LNCAP (cell line): ENCODE measurements at regions not wholly inside any gene's neighbourhood (a gene's known extent, or its start where the extent isn't known, plus 50 kb on each side); places are given as distances from the start of the nearest gene placed in this dataset.

Source experiments
- TF ChIP-seq, protein P1 (sequence below): fragments of 450-650 bp; IDR thresholded peaks from 2 replicates; pipeline ENCODE4 v1.5.1; 2017; ENCODE audit warnings: mild to moderate bottlenecking

DNA sequence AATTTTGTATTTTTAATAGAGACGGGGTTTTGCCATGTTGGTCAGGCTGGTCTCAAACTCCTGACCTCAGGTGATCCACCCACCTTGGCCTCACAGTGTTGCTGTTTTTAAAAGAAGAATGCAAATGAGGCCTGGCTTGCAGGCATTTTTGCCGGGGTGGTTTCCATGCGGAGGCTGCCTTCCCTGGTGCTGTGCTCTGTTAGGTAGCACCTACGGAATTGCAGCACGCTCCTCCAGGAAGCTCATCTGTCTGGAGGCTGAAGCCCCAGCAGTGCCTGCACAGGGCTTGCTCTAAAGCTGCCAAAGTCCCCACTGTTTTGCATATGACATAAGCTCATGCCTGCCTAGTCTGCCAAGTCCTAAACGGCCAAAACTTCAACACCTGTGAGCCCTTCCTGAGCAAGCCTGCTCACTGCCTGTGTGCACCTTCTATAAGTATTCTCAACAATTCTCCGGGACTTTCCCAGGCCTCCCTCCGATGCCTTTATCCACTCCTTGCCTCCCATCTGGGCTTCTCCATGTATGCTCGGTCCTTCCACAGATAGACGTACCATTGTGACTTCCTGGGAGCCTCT is 551.3 kb upstream of the RAB6C start:
- TF ChIP-seq, protein P1, sequence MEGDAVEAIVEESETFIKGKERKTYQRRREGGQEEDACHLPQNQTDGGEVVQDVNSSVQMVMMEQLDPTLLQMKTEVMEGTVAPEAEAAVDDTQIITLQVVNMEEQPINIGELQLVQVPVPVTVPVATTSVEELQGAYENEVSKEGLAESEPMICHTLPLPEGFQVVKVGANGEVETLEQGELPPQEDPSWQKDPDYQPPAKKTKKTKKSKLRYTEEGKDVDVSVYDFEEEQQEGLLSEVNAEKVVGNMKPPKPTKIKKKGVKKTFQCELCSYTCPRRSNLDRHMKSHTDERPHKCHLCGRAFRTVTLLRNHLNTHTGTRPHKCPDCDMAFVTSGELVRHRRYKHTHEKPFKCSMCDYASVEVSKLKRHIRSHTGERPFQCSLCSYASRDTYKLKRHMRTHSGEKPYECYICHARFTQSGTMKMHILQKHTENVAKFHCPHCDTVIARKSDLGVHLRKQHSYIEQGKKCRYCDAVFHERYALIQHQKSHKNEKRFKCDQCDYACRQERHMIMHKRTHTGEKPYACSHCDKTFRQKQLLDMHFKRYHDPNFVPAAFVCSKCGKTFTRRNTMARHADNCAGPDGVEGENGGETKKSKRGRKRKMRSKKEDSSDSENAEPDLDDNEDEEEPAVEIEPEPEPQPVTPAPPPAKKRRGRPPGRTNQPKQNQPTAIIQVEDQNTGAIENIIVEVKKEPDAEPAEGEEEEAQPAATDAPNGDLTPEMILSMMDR: no peak

DNA sequence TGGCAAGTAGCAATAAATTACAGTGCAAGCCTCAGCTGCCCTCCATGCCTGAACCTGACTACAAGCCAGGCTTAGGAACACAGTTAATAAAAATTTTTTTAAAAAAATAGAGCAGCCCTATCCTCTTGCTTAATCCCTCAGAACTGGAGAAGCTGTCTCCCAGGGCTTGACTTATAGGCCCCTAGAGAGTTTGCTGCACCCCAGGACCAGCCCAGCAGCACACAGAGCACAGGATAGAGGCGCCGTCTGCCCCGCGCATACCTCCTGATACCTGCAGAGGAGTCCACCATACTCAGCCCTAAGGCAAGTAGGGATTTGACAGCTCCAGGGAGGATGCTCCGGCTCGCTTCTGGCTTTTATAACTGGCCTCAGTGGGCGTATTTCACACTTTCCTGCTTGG is 548.6 kb upstream of the RAB6C start:
- TF ChIP-seq, protein P1: no peak

DNA sequence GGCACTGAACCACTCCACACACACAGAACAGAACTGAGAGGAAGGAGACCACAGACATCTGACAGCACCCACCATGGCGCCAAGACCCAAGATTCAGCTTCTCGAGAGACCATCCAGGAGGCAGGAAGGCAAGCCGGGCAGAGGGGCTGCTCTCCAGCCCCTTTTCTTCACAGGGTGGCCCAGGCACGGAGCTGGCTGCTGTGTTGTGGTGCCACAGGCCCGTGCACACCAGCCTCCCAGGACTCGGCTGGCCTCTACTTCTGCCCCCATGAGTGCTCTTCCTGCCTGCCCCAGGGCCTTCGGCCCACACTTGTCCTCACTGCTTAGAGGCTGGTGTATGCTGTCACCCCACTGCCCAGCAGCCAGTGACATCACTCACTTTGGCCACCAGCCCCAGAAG is 547.6 kb upstream of the RAB6C start:
- TF ChIP-seq, protein P1: no peak

GRCh38 chr2:129436809-129437208 is 542.7 kb upstream of the RAB6C start:
- TF ChIP-seq, protein P1: no peak

- TF ChIP-seq, protein P1: no peak
Observed at GRCh38 chr2:129437725-129438124, 541.7 kb upstream of the RAB6C start.

GRCh38 chr2:129438501-129439057 is 540.9 kb upstream of the RAB6C start:
- TF ChIP-seq, protein P1: no peak

GRCh38 chr2:129439406-129440302 is 539.8 kb upstream of the RAB6C start:
- TF ChIP-seq, protein P1: no peak
